ENCODE measurements at regions not wholly inside any gene's neighbourhood (a gene's known extent, or its start where the extent isn't known, plus 50 kb on each side); places are given as distances from the start of the nearest gene placed in this dataset.
"Not testable (repeated sequence)": the region's sequence is repeated elsewhere in the genome, so short reads cannot be mapped to it uniquely, and the experiment has no call there.

GRCh38 chr11:27228906-27229290, 134.1 kb downstream of the CCDC34 start:
- POLR2A ChIA-PET = interaction anchor here (0.6 kb wide), 1 partner anchor 287 kb away, joined by 8 read pairs; no protein-coding TSS in a partner anchor
- DNase-seq (ENCODE audit: low spot score) = no peak
- Histone ChIP-seq H2AFZ (ENCODE audit: low read length) (no peak overlapping the region), H3K4me3 (ENCODE audit: low read depth, low read length, poor library complexity, severe bottlenecking) (no peak overlapping the region), H3K79me2 (ENCODE audit: insufficient read depth, low read depth, low read length) (no peaks in the 10 kb centered on the region), H3K27ac (ENCODE audit: low read depth, low read length, poor library complexity, severe bottlenecking) (no peak overlapping the region), H4K20me1 (ENCODE audit: insufficient read depth, low read length) (no peaks in the 10 kb centered on the region), H3K9me2 (ENCODE audit: insufficient read depth, low read length) (no peaks in the 10 kb centered on the region), H3K4me2 (ENCODE audit: low read length) (no peak overlapping the region), H3K36me3 (ENCODE audit: insufficient read depth, low read length) (no peaks in the 10 kb centered on the region), H3K9me3 (ENCODE audit: low read length) (no peaks in the 10 kb centered on the region), H3K4me1 (ENCODE audit: insufficient read depth, low read length, poor library complexity, severe bottlenecking) (peaks cover 5% of the 10 kb centered on the region)
- no TSS peak for BruUV-seq (replicated peaks)
- TF ChIP-seq, protein P1, sequence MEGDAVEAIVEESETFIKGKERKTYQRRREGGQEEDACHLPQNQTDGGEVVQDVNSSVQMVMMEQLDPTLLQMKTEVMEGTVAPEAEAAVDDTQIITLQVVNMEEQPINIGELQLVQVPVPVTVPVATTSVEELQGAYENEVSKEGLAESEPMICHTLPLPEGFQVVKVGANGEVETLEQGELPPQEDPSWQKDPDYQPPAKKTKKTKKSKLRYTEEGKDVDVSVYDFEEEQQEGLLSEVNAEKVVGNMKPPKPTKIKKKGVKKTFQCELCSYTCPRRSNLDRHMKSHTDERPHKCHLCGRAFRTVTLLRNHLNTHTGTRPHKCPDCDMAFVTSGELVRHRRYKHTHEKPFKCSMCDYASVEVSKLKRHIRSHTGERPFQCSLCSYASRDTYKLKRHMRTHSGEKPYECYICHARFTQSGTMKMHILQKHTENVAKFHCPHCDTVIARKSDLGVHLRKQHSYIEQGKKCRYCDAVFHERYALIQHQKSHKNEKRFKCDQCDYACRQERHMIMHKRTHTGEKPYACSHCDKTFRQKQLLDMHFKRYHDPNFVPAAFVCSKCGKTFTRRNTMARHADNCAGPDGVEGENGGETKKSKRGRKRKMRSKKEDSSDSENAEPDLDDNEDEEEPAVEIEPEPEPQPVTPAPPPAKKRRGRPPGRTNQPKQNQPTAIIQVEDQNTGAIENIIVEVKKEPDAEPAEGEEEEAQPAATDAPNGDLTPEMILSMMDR (conservative IDR thresholded peaks at IDR 0.05; ENCODE audit: low read length) = no peak
- TF ChIP-seq EZH2phosphoT487 (IDR thresholded peaks at IDR 0.05; ENCODE audit: borderline replicate concordance, low read depth, low read length) = no peak
- intact Hi-C loops (cut with micrococcal nuclease; ENCODE audit: unreplicated experiment) = no loop called here
- CTCF ChIA-PET (ENCODE audit: unreplicated experiment) = no interaction called here

- no TSS peak for BruUV-seq (replicated peaks)
Measured at GRCh38 chr11:27228232-27228905, 134.6 kb downstream of the CCDC34 start.

GRCh38 chr11:27227736-27228135, 135.3 kb downstream of the CCDC34 start:
- Histone ChIP-seq H3K4me2 (ENCODE audit: low read length) (no peak overlapping the region), H3K4me1 (ENCODE audit: insufficient read depth, low read length, poor library complexity, severe bottlenecking) (no peaks in the 10 kb centered on the region), H3K9me3 (ENCODE audit: low read length) (no peaks in the 10 kb centered on the region), H3K4me3 (ENCODE audit: low read depth, low read length, poor library complexity, severe bottlenecking) (no peak overlapping the region), H3K9me2 (ENCODE audit: insufficient read depth, low read length) (no peaks in the 10 kb centered on the region), H2AFZ (ENCODE audit: low read length) (no peak overlapping the region), H3K79me2 (ENCODE audit: insufficient read depth, low read depth, low read length) (no peaks in the 10 kb centered on the region), H3K27ac (ENCODE audit: low read depth, low read length, poor library complexity, severe bottlenecking) (no peak overlapping the region), H4K20me1 (ENCODE audit: insufficient read depth, low read length) (no peaks in the 10 kb centered on the region), H3K36me3 (ENCODE audit: insufficient read depth, low read length) (no peaks in the 10 kb centered on the region)
- BruUV-seq (replicated peaks) = no TSS peak
- POLR2A ChIA-PET = no interaction called here
- intact Hi-C loops (cut with micrococcal nuclease; ENCODE audit: unreplicated experiment) = no loop called here
- TF ChIP-seq, protein P1 (conservative IDR thresholded peaks at IDR 0.05; ENCODE audit: low read length) = no peak
- TF ChIP-seq EZH2phosphoT487 (IDR thresholded peaks at IDR 0.05; ENCODE audit: borderline replicate concordance, low read depth, low read length) = no peak
- CTCF ChIA-PET (ENCODE audit: unreplicated experiment) = no interaction called here
- no peak for DNase-seq (ENCODE audit: low spot score)

More at GRCh38 chr11:27228232-27228905, 134.6 kb downstream of the CCDC34 start:
- Histone ChIP-seq H3K4me3 (ENCODE audit: low read depth, low read length, poor library complexity, severe bottlenecking) (no peak overlapping the region), H3K4me1 (ENCODE audit: insufficient read depth, low read length, poor library complexity, severe bottlenecking) (no peaks in the 10 kb centered on the region), H3K9me3 (ENCODE audit: low read length) (no peaks in the 10 kb centered on the region), H3K9me2 (ENCODE audit: insufficient read depth, low read length) (no peaks in the 10 kb centered on the region), H3K79me2 (ENCODE audit: insufficient read depth, low read depth, low read length) (no peaks in the 10 kb centered on the region), H3K27ac (ENCODE audit: low read depth, low read length, poor library complexity, severe bottlenecking) (no peak overlapping the region), H3K4me2 (ENCODE audit: low read length) (no peak overlapping the region), H4K20me1 (ENCODE audit: insufficient read depth, low read length) (no peaks in the 10 kb centered on the region), H3K36me3 (ENCODE audit: insufficient read depth, low read length) (no peaks in the 10 kb centered on the region), H2AFZ (ENCODE audit: low read length) (no peak overlapping the region)
- no peak for DNase-seq (ENCODE audit: low spot score)
- TF ChIP-seq EZH2phosphoT487 (IDR thresholded peaks at IDR 0.05; ENCODE audit: borderline replicate concordance, low read depth, low read length) = no peak
- ChIA-PET POLR2A (interaction anchor here (0.6 kb wide), 1 partner anchor 288 kb away, joined by 8 read pairs; no protein-coding TSS in a partner anchor), CTCF (ENCODE audit: unreplicated experiment) (no interaction called here)
- intact Hi-C loops (cut with micrococcal nuclease; ENCODE audit: unreplicated experiment) = no loop called here

GRCh38 chr11:27219487-27220039, 143.5 kb downstream of the CCDC34 start:
- H3K4me1 ChIP-seq (ENCODE audit: insufficient read depth, low read length, poor library complexity, severe bottlenecking); H2AFZ ChIP-seq (ENCODE audit: low read length); H3K79me2 ChIP-seq (ENCODE audit: insufficient read depth, low read depth, low read length); intact Hi-C loops (cut with micrococcal nuclease; ENCODE audit: unreplicated experiment); H3K4me2 ChIP-seq (ENCODE audit: low read length); H3K27ac ChIP-seq (ENCODE audit: low read depth, low read length, poor library complexity, severe bottlenecking); H3K4me3 ChIP-seq (ENCODE audit: low read depth, low read length, poor library complexity, severe bottlenecking); H3K36me3 ChIP-seq (ENCODE audit: insufficient read depth, low read length); H3K9me3 ChIP-seq (ENCODE audit: low read length); BruUV-seq (replicated peaks); DNase-seq (ENCODE audit: low spot score); CTCF ChIA-PET (ENCODE audit: unreplicated experiment); H4K20me1 ChIP-seq (ENCODE audit: insufficient read depth, low read length); H3K9me2 ChIP-seq (ENCODE audit: insufficient read depth, low read length): not testable (repeated sequence)
- POLR2A ChIA-PET = interaction anchor here (0.6 kb wide), 1 partner anchor 17 kb away, joined by 3 read pairs; no protein-coding TSS in a partner anchor

Data from OCI-LY7 (cell line).